GM18907 (cell line): ENCODE measurements at regions not wholly inside any gene's neighbourhood (a gene's known extent, or its start where the extent isn't known, plus 50 kb on each side); places are given as distances from the start of the nearest gene placed in this dataset.

Experiments used
- ATAC-seq: cut with Tn5 transposase; IDR thresholded peaks from one replicate; pipeline ENCODE4 v1.9.1; 2021; ENCODE audit warnings: mild to moderate bottlenecking, moderate library complexity; ENCODE audit not compliant: unreplicated experiment

DNA sequence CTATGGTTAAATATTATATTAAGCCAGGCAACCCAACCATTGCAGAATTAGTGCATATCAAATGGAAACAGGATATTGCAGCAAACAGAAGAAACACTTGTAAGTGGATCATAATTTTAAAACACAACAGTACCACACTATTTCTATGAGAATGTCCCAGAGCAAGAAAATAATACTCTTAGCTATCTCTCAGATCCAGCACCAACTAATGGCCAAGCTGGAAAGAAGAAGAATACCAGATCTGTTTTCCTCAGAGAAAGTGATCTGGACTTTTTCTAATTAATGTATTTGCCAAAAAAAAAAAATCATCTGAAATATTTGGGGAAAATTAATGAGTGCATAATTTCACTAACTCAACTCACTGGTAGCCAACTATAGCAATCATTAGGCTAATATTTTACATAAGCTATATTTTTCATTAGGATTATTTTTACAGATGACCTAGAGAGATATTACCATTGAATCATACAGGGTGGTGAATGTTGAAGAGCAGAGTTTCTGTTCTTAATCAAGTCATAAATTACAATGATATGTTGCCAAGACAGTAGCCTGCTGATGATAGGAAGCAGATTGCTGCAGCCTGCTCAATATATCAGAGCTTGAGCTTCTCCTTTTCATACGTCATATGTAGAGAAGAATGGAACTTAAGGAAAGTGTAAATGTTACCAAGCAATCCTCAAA lies 995.4 kb upstream of the LRRN3 start:
- no peak for ATAC-seq

GRCh38 chr7:110104243-110104642 lies 986.7 kb upstream of the LRRN3 start:
- ATAC-seq = no peak

GRCh38 chr7:110105307-110105706 lies 985.6 kb upstream of the LRRN3 start:
- ATAC-seq = no peak

GRCh38 chr7:110105840-110106239 lies 985.1 kb upstream of the LRRN3 start:
- no peak for ATAC-seq

GRCh38 chr7:110119883-110120581 lies 970.9 kb upstream of the LRRN3 start:
- ATAC-seq = no peak

DNA sequence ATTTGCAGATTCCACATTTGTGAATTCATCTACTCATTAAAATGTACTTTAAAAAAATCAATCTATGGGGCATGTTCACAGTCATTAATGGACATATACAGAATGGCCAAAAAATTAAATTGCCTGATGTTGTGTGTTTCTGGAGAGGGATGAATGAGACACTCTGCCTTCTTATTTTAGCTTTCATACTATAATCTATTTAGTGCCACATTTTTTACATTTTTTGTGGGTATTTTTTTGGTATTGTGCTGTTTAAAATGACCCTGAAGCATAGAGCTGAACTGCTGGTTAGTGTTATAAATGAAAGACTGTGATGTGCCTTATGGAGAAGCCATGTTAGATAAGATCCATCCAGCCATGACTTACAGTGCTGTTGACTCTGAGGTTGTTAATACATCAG lies 961.8 kb upstream of the LRRN3 start:
- ATAC-seq = no peak

- no peak for ATAC-seq
Measured at GRCh38 chr7:110130669-110131068, 960.3 kb upstream of the LRRN3 start.

- ATAC-seq = no peak
Measured at GRCh38 chr7:110131344-110131743, 959.6 kb upstream of the LRRN3 start.

- ATAC-seq = no peak
Measured at GRCh38 chr7:110139056-110139455, 951.9 kb upstream of the LRRN3 start.

DNA sequence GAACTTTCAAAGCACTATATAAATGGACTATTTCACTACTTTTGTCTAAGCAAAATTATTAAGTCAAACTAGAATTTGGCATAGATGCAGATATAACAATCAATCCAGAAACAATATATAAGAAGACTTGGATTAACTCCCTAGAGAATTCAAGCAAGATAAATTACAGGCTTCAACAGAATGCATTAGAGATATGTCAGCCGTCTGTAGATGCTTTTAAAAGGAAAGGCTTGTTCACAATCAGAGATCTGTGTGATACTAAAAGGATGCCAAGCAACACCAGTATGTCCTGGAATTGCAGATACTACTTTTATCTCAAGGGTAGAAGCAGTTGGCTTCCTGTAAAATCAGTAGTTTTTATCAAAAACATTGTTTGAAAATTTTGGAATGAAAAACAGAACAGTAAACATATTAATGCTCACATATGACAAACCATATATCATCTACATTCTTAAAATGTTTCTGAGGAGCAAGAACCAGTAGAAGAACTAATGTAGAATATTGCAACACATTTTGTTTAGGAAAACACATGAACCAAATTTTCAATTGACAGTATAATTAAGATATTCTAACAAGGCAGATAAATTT lies 947.9 kb upstream of the LRRN3 start:
- no peak for ATAC-seq

DNA sequence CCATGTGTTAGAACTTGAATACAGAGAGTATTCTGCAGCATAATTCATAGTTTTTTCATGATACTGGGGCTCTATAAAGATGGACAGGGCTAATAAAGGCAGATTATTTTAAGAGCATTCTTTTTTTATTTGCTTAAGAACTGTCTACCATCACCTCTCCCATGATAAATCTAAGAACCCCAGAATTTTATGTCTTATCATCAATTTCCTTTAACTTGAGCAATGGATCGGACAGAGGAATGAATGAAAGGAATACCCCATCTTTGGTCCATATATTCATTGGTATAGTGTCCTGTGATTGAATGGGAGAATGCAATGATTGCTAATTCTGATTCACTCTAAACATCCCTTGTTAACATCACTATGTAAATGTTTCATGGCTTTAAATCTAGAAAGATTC lies 946.3 kb upstream of the LRRN3 start:
- ATAC-seq = no peak

GRCh38 chr7:110148054-110148453 lies 942.9 kb upstream of the LRRN3 start:
- no peak for ATAC-seq

DNA sequence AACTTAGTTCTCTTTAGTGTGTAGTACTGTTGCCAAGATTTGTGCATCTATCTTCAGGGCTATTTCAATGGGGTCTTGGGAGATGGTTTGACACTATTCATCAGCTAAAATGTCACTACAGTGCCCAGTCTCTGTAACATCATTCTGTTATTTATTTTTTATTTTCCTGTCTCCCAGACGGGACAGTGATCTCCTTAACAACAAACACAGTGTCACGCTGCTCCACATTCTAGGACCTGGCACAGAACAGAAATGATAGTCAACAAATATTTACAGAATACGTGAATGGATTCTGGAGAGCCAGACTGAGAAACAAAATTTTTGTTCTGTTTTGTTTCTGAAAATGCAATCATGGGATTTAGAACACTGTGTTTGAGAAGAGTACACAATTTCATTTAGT lies 937.7 kb upstream of the LRRN3 start:
- ATAC-seq = no peak

- no peak for ATAC-seq
Measured at GRCh38 chr7:110156511-110156910, 934.4 kb upstream of the LRRN3 start.

GRCh38 chr7:110157631-110158362 lies 933.1 kb upstream of the LRRN3 start:
- no peak for ATAC-seq

DNA sequence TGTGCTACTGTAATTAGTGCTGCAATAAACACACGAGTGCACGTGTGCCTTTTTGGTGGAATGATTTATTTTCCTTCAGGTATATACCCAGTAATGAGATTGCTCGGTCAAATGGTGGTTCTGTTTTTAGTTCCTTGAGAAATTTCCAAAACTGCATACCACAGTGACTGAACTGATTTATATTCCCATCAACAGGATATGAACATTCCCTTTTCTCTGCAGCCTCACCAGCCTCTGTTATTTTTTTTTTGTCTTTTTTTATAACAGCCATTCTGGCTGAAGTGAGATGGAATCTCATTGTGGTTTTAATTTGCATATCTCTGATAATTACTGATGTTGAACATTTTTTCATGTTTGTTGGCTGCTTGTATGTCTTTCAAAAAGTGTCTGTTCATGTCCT lies 922.9 kb upstream of the LRRN3 start:
- no peak for ATAC-seq

DNA sequence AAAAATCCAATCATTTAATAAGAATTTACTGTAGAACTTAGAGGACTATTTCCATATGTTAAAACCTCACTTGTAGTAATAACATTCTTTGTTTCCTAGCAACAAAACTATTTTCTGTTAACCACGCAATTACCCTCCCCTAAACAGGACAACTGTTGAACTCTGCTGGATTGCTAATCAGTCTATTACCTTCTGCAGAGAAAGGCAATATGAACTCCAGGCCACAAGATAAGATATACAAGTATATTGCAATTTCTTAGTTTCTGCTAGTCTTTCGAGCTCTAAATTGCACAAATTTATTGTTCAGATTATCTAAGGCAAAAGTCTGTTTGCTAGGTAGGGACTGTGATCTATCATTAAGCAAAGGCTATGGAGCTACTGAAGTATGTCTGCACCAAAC lies 920.1 kb upstream of the LRRN3 start:
- no peak for ATAC-seq

DNA sequence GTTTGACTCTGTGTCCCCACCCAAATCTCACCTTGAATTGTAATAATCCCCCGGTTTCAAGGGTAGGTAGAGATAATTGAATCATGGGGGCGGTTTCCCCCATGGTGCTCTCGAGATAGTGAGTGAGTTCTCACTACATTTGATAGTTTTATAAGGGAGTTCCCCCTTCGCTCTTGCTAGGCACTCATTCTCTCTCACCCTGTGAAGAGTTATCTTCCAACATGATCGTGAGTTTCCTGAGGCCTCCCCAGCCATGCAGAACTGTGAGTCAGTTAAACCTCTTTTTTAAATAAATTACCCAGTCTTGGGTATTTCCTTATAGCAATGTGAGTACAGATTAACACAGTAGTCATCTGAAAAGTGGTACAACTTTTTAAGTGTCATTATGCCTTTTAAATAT lies 913.5 kb upstream of the LRRN3 start:
- no peak for ATAC-seq

- no peak for ATAC-seq
Measured at GRCh38 chr7:110179037-110179436, 911.9 kb upstream of the LRRN3 start.

- no peak for ATAC-seq
Measured at GRCh38 chr7:110181768-110182167, 909.2 kb upstream of the LRRN3 start.

GRCh38 chr7:110186334-110186733 lies 904.6 kb upstream of the LRRN3 start:
- ATAC-seq = no peak
